HG03469 (cell line): ENCODE measurements at regions not wholly inside any gene's neighbourhood (a gene's known extent, or its start where the extent isn't known, plus 50 kb on each side); places are given as distances from the start of the nearest gene placed in this dataset.
"Not testable (repeated sequence)": the region's sequence is repeated elsewhere in the genome, so short reads cannot be mapped to it uniquely, and the experiment has no call there.

Source experiments
- ATAC-seq: cut with Tn5 transposase; IDR thresholded peaks from one replicate; pipeline ENCODE4 v1.9.1; 2021; ENCODE audit warnings: mild to moderate bottlenecking, moderate library complexity, moderate number of reproducible peaks; ENCODE audit not compliant: unreplicated experiment

GRCh38 chr3:147159141-147159540 is 247.2 kb downstream of the ZIC4 start:
- ATAC-seq, result no peak

GRCh38 chr3:147157631-147158030 is 248.7 kb downstream of the ZIC4 start:
- no peak for ATAC-seq

GRCh38 chr3:147154988-147155387 is 251.4 kb downstream of the ZIC4 start:
- ATAC-seq, result not testable (repeated sequence)

GRCh38 chr3:147153830-147154539 is 252.4 kb downstream of the ZIC4 start:
- no peak for ATAC-seq

- no peak for ATAC-seq
Measured at GRCh38 chr3:147152476-147152875, 253.9 kb downstream of the ZIC4 start.

- ATAC-seq, result no peak
Measured at GRCh38 chr3:147141516-147142288, 264.6 kb downstream of the ZIC4 start.

GRCh38 chr3:147139341-147139740 is 267.0 kb downstream of the ZIC4 start:
- ATAC-seq, result no peak

- no peak for ATAC-seq
Measured at GRCh38 chr3:147132168-147132567, 274.2 kb downstream of the ZIC4 start.

GRCh38 chr3:147130461-147130860 is 275.9 kb downstream of the ZIC4 start:
- no peak for ATAC-seq

GRCh38 chr3:147129665-147130064 is 276.7 kb downstream of the ZIC4 start:
- no peak for ATAC-seq

GRCh38 chr3:147122350-147122749 is 284.0 kb downstream of the ZIC4 start:
- ATAC-seq, result no peak

- no peak for ATAC-seq
Measured at GRCh38 chr3:147119989-147120388, 286.4 kb downstream of the ZIC4 start.

GRCh38 chr3:147119346-147119745 is 287.0 kb downstream of the ZIC4 start:
- ATAC-seq, result no peak

GRCh38 chr3:147118611-147119010 is 287.7 kb downstream of the ZIC4 start:
- no peak for ATAC-seq

- ATAC-seq, result no peak
Measured at GRCh38 chr3:147117631-147118030, 288.7 kb downstream of the ZIC4 start.

GRCh38 chr3:147113293-147114044 is 292.9 kb downstream of the ZIC4 start:
- ATAC-seq, result no peak

- ATAC-seq, result no peak
Measured at GRCh38 chr3:147099076-147099475, 307.3 kb downstream of the ZIC4 start.

- ATAC-seq, result no peak
Measured at GRCh38 chr3:147090461-147090860, 315.9 kb downstream of the ZIC4 start.

GRCh38 chr3:147089286-147089685 is 317.1 kb downstream of the ZIC4 start:
- ATAC-seq, result no peak

GRCh38 chr3:147059500-147059899 is 346.8 kb downstream of the ZIC4 start:
- ATAC-seq, result not testable (repeated sequence)

GRCh38 chr3:147049821-147050220 is 356.5 kb downstream of the ZIC4 start:
- no peak for ATAC-seq

- no peak for ATAC-seq
Measured at GRCh38 chr3:147049305-147049704, 357.0 kb downstream of the ZIC4 start.
